MM.1S (cell line): ENCODE measurements at regions not wholly inside any gene's neighbourhood (a gene's known extent, or its start where the extent isn't known, plus 50 kb on each side); places are given as distances from the start of the nearest gene placed in this dataset.

Experiments
- DNase-seq: peaks from one replicate; pipeline ENCODE4 v3.0.0-alpha.2; 2015
- H2AFZ ChIP-seq: fragments of 300-600 bp; sonication (generic); 2 replicates; pipeline ENCODE4 v1.6.0; 2016; ENCODE audit warnings: antibody characterized with exemption, low read length
- H3F3A ChIP-seq: fragments of 300-600 bp; sonication (generic); 2 replicates; pipeline ENCODE4 v1.6.1; 2016; ENCODE audit warnings: mild to moderate bottlenecking, antibody characterized with exemption, low read length, moderate library complexity, mixed read lengths; ENCODE audit not compliant: insufficient read depth
- H3K27ac ChIP-seq: fragments of 300-600 bp; sonication (generic); 2 replicates; pipeline ENCODE4 v1.5.1; 2016; ENCODE audit warnings: mild to moderate bottlenecking, low read length
- H3K27me3 ChIP-seq: fragments of 300-600 bp; sonication (generic); replicated peaks from 2 replicates; pipeline ENCODE4 v1.6.0; 2016; ENCODE audit warnings: low read length; ENCODE audit not compliant: insufficient read depth
- H3K36me3 ChIP-seq: fragments of 300-600 bp; sonication (generic); replicated peaks from 2 replicates; pipeline ENCODE4 v1.6.1; 2016; ENCODE audit warnings: mild to moderate bottlenecking, low read length, mixed read lengths; ENCODE audit not compliant: insufficient read depth
- H3K4me1 ChIP-seq: fragments of 300-600 bp; sonication (generic); 2 replicates; pipeline ENCODE4 v1.6.1; 2016; ENCODE audit warnings: low read length, mixed read lengths
- H3K4me2 ChIP-seq: fragments of 300-600 bp; sonication (generic); 2 replicates; pipeline ENCODE4 v1.6.0; 2016; ENCODE audit warnings: low read depth, low read length
- H3K4me3 ChIP-seq: fragments of 300-600 bp; sonication (generic); 2 replicates; pipeline ENCODE4 v1.5.1; 2016; ENCODE audit warnings: low read length, mixed read lengths
- H3K79me2 ChIP-seq: fragments of 300-600 bp; sonication (generic); 2 replicates; pipeline ENCODE4 v1.6.1; 2016; ENCODE audit warnings: mixed run types, low read length, mixed read lengths
- H3K9ac ChIP-seq: fragments of 300-600 bp; sonication (generic); 2 replicates; pipeline ENCODE4 v1.6.1; 2016; ENCODE audit warnings: low read length, mixed read lengths
- H3K9me2 ChIP-seq: fragments of 300-600 bp; sonication (generic); replicated peaks from 2 replicates; pipeline ENCODE4 v1.6.1; 2016; ENCODE audit warnings: mild to moderate bottlenecking, low read length, mixed read lengths; ENCODE audit not compliant: insufficient read depth
- H3K9me3 ChIP-seq: fragments of 300-600 bp; sonication (generic); replicated peaks from 2 replicates; pipeline ENCODE4 v1.6.1; 2016; ENCODE audit warnings: mild to moderate bottlenecking, low read length, mixed read lengths; ENCODE audit not compliant: insufficient read depth
- H4K20me1 ChIP-seq: fragments of 300-600 bp; sonication (generic); 2 replicates; pipeline ENCODE4 v1.6.1; 2016; ENCODE audit warnings: mild to moderate bottlenecking, low read length, moderate library complexity, mixed read lengths; ENCODE audit not compliant: insufficient read depth
- EZH2 ChIP-seq: fragments of 300-600 bp; sonication (generic); optimal IDR thresholded peaks from 2 replicates; pipeline ENCODE3; 2017; ENCODE audit warnings: low read depth, mild to moderate bottlenecking, antibody characterized with exemption, low read length, mixed read lengths
- EZH2phosphoT487 ChIP-seq: fragments of 300-600 bp; sonication (generic); IDR thresholded peaks from 2 replicates; pipeline ENCODE4 v1.6.1; 2018; ENCODE audit warnings: antibody characterized with exemption, low read length
- TF ChIP-seq, protein P1 (sequence below): fragments of 300-600 bp; sonication (generic); IDR thresholded peaks from 2 replicates; pipeline ENCODE4 v1.5.1; 2016; ENCODE audit warnings: antibody characterized with exemption, low read length, mixed read lengths

DNA sequence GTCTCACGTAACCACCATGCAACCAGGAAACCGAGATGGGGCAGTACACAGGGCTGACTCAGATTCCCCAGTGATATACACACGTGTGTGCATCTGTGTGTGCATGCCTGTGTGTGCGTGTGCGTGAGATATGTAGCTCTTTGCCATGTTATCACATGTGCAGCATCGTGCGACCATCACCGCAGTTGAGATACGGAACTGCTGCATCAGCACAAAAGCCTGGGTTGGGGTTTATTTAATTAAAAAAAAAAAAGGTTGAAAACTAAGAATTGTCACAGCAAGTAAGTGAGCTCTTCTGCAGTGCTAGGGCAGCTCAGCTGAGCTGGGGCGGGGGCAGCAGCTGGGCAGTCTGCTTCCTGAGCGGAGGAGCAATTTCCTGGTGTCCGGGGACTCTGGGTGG, 152.5 kb downstream of the RBFOX3 start:
- DNase-seq = no peak
- H4K20me1 ChIP-seq = peaks cover 3% of the 10 kb centered on the region; the same call in 1 of the 2 replicates
- TF ChIP-seq, protein P1, sequence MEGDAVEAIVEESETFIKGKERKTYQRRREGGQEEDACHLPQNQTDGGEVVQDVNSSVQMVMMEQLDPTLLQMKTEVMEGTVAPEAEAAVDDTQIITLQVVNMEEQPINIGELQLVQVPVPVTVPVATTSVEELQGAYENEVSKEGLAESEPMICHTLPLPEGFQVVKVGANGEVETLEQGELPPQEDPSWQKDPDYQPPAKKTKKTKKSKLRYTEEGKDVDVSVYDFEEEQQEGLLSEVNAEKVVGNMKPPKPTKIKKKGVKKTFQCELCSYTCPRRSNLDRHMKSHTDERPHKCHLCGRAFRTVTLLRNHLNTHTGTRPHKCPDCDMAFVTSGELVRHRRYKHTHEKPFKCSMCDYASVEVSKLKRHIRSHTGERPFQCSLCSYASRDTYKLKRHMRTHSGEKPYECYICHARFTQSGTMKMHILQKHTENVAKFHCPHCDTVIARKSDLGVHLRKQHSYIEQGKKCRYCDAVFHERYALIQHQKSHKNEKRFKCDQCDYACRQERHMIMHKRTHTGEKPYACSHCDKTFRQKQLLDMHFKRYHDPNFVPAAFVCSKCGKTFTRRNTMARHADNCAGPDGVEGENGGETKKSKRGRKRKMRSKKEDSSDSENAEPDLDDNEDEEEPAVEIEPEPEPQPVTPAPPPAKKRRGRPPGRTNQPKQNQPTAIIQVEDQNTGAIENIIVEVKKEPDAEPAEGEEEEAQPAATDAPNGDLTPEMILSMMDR = no peak
- TF ChIP-seq EZH2phosphoT487 (no peak), EZH2 (no peak)
- no peak overlapping the region for H3K27ac ChIP-seq
- no peaks in the 10 kb centered on the region for H3K4me1 ChIP-seq
- H3K9me3 ChIP-seq = no peaks in the 10 kb centered on the region
- H3K4me2 ChIP-seq = no peak overlapping the region
- no peaks in the 10 kb centered on the region for H3F3A ChIP-seq
- no peaks in the 10 kb centered on the region for H3K36me3 ChIP-seq
- H2AFZ ChIP-seq = no peak overlapping the region
- H3K9ac ChIP-seq = no peak overlapping the region
- H3K27me3 ChIP-seq = peaks cover 91% of the 10 kb centered on the region
- H3K79me2 ChIP-seq = no peaks in the 10 kb centered on the region
- no peaks in the 10 kb centered on the region for H3K9me2 ChIP-seq
- no peak overlapping the region for H3K4me3 ChIP-seq

DNA sequence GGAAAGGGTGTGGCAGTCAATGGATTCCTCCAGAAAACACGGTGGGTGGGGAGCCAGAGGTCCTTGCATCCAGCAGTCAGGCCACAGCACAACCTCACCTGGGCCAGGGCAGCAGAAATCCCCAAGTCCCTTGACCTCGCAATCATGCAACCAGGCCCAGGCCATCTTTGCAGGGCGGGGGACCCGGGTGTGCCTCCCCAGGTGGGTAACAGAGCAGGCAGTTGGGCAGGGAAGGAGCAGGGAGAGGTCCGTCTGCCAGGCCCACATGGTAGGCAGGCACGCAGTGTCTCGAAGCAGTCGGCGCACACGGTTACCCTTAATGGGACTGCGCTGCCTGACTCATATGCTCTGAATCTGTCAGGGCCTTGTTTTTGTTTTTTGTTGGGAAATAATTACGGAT, 153.0 kb downstream of the RBFOX3 start:
- H2AFZ ChIP-seq = no peak overlapping the region
- no peak for DNase-seq
- H3K4me1 ChIP-seq = no peaks in the 10 kb centered on the region
- H3K36me3 ChIP-seq = no peaks in the 10 kb centered on the region
- no peaks in the 10 kb centered on the region for H3K79me2 ChIP-seq
- H3K9me2 ChIP-seq = no peaks in the 10 kb centered on the region
- no peaks in the 10 kb centered on the region for H3K9me3 ChIP-seq
- no peak overlapping the region for H3K4me2 ChIP-seq
- H3K27ac ChIP-seq = no peak overlapping the region
- no peak overlapping the region for H3K4me3 ChIP-seq
- H3K27me3 ChIP-seq = peaks cover 95% of the 10 kb centered on the region
- TF ChIP-seq EZH2phosphoT487 (no peak), EZH2 (no peak)
- TF ChIP-seq, protein P1 = no peak
- peaks cover 3% of the 10 kb centered on the region; the same call in 1 of the 2 replicates for H4K20me1 ChIP-seq
- H3F3A ChIP-seq = no peaks in the 10 kb centered on the region
- H3K9ac ChIP-seq = no peak overlapping the region

DNA sequence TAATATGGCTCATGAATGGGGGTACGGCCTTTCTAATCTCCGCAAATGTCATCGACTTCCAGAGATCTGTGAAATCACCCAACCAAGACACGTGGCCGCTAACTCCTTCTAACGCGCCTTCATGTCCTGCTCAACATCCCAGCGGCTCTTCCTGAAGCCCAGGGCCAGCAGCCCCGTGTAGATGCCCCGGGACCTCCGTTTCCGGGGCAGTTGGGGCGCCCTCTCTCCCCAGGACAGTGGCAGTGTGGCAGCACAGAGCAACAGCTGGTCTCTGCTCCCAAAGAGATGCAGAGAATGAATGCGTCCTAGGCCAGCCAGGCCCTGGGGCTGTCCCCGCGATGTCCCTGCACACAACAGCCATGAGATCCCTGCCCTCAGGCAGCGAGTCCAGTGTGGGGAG, 153.5 kb downstream of the RBFOX3 start:
- H3K9me3 ChIP-seq = no peaks in the 10 kb centered on the region
- no peak overlapping the region for H3K4me3 ChIP-seq
- peaks cover 96% of the 10 kb centered on the region for H3K27me3 ChIP-seq
- DNase-seq = no peak
- no peak overlapping the region for H3K4me2 ChIP-seq
- no peaks in the 10 kb centered on the region for H3K79me2 ChIP-seq
- no peak overlapping the region for H3K9ac ChIP-seq
- no peaks in the 10 kb centered on the region for H3F3A ChIP-seq
- H3K27ac ChIP-seq = no peak overlapping the region
- no peak overlapping the region for H2AFZ ChIP-seq
- H4K20me1 ChIP-seq = peaks cover 3% of the 10 kb centered on the region; the same call in 1 of the 2 replicates
- no peaks in the 10 kb centered on the region for H3K36me3 ChIP-seq
- TF ChIP-seq EZH2phosphoT487 = no peak
- TF ChIP-seq, protein P1 = no peak
- TF ChIP-seq EZH2 = no peak
- no peaks in the 10 kb centered on the region for H3K9me2 ChIP-seq
- no peaks in the 10 kb centered on the region for H3K4me1 ChIP-seq
